ENCODE measurements at regions not wholly inside any gene's neighbourhood (a gene's known extent, or its start where the extent isn't known, plus 50 kb on each side); places are given as distances from the start of the nearest gene placed in this dataset.
"Not testable (repeated sequence)": the region's sequence is repeated elsewhere in the genome, so short reads cannot be mapped to it uniquely, and the experiment has no call there.

GRCh38 chr17:20917610-20918306 lies 125.1 kb downstream of the USP22 start:
- not testable (repeated sequence) for DNase-seq

GRCh38 chr17:20920095-20920814 lies 122.6 kb downstream of the USP22 start:
- no peak for DNase-seq

GRCh38 chr17:20920815-20921199 lies 122.0 kb downstream of the USP22 start:
- no peak for DNase-seq

GRCh38 chr17:20922128-20922670 lies 120.6 kb downstream of the USP22 start:
- DNase-seq, result no peak

- DNase-seq, result no peak
Observed at GRCh38 chr17:20924306-20924705, 118.5 kb downstream of the USP22 start.

- DNase-seq, result no peak
Observed at GRCh38 chr17:20925091-20925490, 117.7 kb downstream of the USP22 start.

DNA sequence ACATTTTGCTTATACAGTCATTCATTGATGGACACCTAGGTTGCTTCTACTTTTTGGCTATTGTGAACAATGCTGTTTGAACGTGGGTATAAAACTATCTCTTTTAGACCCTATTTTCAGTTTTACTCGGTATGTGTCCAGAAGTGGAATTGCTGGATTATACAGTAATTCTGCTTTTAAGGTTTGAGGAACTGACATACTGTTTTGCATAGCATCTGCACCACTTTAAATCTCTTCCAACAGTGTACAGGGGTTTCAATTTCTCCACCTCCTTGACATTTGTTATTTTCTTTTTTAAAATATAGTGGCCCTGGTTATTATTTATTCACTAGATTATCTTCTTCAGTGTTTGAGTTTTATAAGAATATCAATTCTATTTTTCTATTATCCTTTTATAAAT lies 116.9 kb downstream of the USP22 start:
- DNase-seq, result no peak

DNA sequence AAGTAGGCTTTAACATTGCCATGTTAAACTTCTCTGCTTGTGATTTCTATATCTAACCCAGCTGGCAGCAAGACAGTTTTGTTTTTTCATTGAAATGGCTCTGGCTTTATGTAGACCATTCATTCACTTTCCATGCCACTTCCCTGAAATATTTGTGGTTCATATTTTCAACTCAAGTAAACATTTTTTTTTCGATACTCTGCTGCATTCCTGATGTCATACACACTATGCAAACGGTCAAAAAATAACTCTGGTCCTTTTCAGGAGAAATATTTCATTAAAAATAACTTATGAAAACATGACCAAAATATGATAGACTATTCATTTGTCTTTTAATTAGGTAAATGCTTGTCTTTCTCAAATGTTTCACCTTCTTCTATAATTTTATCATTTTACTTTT lies 116.3 kb downstream of the USP22 start:
- DNase-seq, result no peak

DNA sequence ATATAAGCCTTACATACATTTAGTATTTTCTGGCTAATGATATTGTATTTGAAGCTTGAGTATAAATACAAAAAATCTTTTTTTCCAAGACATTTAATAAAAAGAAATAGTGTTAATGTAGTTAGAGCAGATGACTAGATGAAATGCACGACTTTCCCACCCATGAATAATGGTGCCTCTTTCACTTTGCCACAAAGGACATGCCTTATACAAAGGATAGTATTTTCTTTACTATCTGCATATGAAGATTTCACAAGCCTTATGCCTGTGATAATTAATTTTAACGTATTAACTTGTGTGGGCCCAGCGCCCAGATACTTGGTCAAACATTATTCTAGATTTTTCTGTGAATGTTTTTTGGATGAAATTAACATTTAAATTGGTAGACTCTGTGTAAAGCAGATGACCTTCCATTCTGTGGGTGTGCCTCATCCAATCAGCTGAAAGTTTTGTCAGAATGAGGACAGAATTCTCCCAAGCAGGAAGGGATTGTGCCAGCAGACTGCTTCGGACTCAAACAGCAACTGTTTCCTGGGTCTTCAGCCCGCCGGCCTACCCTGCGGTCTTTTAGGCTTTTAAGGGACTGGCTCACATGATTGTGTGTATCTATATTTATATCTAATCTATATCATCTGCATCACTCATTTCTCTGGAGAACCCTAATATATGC lies 115.4 kb downstream of the USP22 start:
- no peak for DNase-seq

GRCh38 chr17:20929334-20929733 lies 113.5 kb downstream of the USP22 start:
- DNase-seq, result no peak

DNA sequence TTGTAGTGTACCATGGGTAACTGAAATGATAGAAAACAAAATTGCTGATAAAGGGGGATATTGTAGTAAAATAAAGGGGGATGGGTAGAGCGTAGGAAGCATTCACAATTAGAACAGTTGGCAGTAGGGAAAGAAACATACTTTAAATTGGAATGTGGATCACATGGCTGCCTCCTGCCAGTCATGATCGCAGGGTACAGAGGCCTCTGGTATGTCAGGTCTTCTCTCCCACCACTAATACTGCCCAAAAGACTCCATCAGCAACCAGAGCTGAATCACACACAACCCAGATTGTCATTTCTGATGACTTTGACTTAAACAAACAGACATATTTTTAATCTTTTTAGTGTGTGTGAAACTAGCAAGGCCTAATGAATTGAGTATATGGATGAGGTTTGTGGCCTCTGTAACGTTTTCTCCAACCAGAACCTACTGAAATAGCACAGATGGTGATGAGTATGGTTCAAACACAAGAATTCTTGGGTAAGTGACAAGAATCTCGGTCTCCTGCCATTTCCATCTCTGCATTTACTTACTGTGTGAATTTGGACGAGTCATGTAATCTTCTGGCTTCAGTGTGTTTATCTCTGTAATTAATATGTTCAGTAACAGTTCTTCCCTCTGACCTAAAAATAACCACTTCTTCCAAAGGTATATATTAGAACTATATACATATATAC lies 112.6 kb downstream of the USP22 start:
- no peak for DNase-seq

DNA sequence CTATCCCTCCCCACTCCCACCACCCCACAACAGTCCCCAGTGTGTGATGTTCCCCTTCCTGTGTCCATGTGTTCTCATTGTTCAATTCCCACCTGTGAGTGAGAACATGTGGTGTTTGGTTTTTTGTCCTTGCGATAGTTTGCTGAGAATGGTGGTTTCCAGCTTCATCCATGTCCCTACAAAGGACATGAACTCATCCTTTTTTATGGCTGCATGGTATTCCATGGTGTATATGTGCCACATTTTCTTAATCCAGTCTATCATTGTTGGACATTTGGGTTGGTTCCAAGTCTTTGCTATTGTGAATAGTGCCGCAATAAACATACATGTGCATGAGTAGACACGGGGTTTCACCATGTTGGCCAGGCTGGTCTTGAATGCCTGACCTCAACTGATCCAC lies 109.8 kb downstream of the USP22 start:
- not testable (repeated sequence) for DNase-seq

GRCh38 chr17:20934288-20934687 lies 108.5 kb downstream of the USP22 start:
- DNase-seq, result peak; percentile 2

GRCh38 chr17:20935740-20936139 lies 107.1 kb downstream of the USP22 start:
- no peak for DNase-seq

DNA sequence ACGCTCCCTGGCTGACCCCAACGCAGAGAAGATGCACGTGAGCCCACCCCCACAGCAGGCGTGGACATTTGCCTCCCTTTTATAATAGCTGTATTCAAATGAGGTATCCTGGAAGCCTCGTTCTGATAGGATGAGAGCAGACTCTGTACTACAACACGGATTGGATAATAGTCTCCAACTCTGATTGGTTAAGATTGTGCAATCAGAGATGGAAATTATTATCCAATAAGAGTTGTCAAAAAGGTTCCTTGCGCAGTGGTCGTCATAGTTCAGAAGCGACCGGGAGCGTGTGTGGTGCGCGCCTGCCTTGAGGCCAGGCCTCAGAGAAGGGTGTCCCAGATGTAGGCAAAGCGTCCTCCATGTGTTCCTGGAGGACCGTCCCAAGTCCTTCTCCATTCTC lies 104.6 kb downstream of the USP22 start:
- no peak for DNase-seq

GRCh38 chr17:20938988-20939615 lies 103.7 kb downstream of the USP22 start:
- DNase-seq, result no peak

- DNase-seq, result no peak
Observed at GRCh38 chr17:20941872-20942271, 100.9 kb downstream of the USP22 start.

DNA sequence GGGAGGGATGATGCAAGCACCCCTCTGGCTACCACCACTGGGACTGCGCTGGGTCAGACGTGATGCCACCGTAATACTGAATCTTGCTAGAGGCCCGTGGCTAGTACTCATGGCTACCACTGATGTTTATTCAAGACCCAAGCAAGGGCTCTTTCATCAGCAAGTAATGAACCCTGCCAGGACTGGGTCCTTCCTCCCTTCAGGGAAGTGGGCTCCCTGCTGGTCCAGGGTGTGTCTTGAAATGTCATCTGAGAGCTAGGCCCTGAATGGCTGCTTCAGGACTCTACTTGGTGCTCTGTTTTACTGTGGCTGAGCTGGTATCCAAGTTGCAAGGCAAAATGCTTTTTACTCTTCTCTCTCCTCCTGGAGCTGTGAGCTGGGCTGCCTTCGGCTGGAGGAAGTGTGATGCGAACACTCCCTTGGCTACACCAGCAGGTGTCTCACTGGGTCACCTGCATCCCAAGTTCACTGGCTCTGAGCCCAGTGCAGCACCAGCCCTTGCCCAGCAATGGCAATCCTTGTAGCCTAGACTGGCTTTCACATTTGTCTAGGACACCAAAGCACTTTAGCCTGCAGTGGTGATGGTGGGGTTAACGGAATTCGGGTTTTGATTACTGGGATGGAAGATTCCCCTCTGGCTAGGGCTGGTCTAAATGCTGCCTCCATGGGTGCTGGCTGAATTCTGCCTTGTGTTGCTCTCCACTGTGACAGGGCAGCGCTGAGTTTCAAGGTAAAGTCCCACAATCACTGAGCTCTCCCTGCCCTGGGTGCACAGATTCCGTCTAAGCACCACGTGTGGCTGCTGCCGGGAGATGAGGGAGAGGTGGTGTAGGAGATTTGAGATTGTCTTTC lies 98.6 kb downstream of the USP22 start:
- peak; percentile 21 for DNase-seq

DNA sequence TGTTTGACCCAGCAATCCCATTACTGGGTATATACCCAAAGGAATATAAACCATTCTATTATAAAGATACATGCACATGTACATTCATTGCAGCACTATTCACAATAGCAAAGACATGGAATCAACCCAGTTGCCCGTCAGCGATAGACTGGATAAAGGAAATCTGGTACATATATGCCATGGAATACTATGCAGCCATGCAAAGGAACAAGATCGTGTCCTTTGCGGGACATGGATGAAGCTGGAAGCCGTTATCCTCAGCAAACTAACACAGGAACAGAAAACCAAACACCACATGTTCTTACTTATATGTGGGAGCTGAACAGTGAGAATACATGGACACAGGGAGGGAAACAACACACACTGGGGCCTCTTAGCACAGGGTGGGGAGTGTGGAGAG lies 95.1 kb downstream of the USP22 start:
- not testable (repeated sequence) for DNase-seq

DNA sequence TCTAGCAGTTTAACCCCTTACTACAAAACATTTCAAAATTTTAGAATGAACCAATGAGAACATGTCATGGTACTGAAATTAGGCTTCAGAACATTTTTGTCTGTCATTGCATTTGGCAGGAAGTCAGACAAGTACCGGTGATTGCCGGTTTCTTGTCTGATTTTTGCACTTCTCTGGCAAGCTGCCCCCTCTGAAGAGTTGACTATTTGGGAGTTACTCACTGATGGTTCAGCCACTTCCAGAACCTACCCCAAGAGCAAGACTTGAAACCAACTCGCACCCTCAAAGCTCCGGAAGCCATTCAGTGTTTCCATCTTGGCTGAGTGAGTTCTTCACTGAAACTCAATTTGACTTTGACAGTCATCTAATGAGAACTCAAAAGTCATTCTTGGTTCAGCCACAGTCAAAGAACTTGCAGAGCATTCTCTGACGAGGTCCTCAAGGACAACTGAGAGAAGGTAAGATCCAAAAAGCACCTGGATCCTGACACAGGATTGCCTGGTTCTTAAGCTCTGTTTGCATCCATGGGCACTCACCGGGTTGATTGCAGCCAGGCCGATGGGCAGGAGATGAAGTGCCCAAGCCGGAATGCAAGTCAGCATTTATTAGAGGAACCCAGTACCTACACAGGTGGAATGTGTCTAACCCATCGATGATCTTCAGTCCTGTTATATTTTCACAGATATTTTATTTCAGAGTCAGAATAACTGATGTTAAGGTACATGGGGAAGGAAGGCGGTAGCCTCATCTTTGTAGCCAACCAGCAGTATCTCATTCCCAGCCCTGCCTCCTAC lies 93.6 kb downstream of the USP22 start:
- peak; percentile 34 for DNase-seq
